ENCODE measurements at regions not wholly inside any gene's neighbourhood (a gene's known extent, or its start where the extent isn't known, plus 50 kb on each side); places are given as distances from the start of the nearest gene placed in this dataset.

DNA sequence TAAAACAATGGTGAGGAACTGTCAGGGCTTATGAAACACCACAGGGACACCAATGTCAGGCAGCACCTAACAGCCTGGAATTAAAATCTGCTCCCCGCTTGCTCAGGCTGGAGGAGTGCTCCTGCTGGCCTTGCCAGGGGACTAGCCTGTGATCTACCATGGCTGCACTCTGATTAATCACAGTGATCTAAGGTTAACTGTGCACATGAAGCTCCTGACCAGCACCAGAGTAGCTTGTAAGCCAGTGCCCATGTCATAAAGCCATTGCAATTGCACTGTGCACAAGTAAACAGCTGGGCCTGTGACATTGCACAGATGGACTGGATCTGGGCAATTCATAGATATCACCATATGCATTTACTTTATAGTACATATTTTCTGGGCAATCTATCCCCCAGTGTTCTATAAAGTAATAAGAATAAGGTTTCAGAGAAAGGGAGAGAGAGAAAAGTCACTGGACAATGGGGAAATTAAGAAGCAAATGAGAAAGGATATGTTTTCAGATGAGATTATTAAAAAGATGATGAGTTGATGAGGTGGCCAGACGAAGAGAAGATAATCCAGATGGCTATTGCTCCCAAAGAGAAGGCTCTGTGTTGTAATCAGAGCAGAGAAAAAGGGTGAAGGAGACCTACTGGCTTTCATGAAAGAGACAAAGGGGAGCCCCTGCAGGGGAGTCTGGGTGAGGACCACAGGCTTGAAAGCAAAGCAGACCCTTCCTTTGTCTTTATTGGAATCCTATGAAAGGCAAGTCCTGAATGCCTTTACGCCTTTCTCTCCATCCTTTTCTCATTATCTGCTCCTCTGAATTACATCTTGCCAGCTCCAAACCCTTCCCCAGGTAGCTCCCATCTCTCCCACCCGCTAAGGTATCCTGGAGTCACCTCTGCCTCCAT is 145.8 kb downstream of the SLC38A6 start:
- DNase-seq (ENCODE audit: insufficient read length, low spot score) (no peak), FAIRE-seq (no peak)
- no peak for TF ChIP-seq POLR2A (IDR thresholded peaks at IDR 0.05; ENCODE audit: low read depth, low read length)

DNA sequence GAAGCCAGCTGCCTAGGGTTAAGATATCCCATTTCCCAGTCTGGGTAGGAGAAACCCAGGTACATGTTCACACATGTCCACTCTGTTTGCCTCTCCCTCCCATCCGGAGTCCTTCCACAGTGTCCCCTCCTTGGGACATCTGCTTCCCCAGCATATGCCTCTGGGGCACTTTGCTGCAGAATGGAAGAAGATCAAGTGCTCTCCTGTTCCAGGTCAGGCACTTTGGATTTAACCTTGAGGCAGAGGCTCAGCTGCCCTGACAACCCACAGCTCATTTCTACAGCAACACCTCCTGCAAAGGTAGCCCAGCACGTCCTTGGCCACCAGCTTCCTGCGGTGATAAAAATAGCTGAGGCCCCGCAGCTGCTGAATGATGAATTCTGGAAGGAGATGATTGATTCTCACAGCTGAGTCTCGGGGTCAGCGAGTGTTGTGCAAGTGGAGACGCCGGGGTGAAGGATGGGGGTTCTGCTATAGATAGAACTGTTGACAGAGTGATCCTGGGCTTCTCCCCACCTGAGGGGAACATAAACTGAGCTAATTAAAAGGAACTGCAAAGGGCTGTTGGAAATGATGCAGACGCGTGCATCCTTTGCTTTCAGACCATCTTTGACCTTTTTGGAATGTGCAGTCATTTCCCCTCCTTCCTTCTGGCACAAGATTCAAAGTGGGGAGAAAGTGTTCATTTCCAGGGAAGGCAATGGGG is 145.0 kb downstream of the SLC38A6 start:
- FAIRE-seq (no peak), DNase-seq (ENCODE audit: insufficient read length, low spot score) (no peak)
- no peak for TF ChIP-seq POLR2A (IDR thresholded peaks at IDR 0.05; ENCODE audit: low read depth, low read length)

DNA sequence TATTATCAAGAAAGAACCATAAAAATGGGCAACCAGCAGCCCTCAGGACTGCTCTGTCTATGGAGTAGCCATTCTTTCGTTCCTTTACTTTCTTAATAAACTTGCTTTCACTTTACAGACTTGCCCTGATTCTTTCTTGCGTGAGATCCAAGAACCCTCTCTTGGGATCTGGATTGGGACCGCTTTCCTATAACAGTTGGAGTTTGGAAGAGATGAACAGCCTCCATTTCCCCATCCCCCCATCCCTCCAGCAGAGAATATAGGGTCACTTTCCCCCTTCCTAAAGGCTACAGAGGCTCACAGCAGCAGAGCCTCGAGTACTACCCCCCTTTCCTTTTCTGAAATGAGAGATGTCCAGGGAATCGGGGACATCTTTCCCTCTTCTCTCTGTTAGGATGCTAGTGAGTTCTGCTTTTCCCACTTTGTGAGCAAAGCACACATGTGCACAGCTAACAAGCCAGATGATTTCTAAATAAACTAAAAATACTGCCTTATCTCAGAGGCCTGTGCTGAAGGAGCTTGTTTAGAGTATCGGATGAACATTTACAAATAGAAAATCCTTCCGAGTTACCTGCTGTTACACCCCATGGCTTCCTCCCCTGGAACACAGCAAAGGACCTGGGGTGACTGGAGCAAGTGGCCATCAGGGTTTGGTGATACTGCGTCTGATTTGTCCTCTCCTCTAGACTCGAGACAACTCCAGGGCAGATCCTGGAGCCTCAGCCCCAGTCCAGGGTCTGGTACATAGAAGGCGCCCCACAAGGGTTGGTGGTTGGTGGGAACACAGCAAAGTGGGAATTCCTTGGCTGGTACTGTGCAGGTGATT is 144.2 kb downstream of the SLC38A6 start:
- TF ChIP-seq POLR2A (IDR thresholded peaks at IDR 0.05; ENCODE audit: low read depth, low read length) = no peak
- FAIRE-seq (no peak), DNase-seq (ENCODE audit: insufficient read length, low spot score) (no peak)

DNA sequence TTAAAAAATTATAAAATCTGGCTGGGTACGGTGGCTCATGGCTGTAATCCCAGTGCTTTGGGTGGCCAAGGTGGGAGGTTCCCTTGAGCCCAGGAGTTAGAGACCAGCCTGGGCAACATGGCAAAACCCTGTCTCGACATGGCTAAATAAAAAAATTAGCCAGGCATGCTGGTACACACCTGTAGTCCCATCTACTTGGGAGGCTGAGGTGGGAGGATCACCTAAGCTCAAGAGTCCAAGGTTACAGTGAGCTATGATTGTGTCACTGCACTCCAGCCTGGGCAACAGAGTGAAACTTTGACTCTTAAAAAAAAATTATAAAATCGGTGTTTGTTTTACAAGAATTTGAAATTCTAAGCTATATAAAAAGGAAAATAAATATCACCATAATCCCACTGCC is 141.8 kb downstream of the SLC38A6 start:
- DNase-seq (ENCODE audit: insufficient read length, low spot score) (no peak), FAIRE-seq (no peak)
- no peak for TF ChIP-seq POLR2A (IDR thresholded peaks at IDR 0.05; ENCODE audit: low read depth, low read length)

DNA sequence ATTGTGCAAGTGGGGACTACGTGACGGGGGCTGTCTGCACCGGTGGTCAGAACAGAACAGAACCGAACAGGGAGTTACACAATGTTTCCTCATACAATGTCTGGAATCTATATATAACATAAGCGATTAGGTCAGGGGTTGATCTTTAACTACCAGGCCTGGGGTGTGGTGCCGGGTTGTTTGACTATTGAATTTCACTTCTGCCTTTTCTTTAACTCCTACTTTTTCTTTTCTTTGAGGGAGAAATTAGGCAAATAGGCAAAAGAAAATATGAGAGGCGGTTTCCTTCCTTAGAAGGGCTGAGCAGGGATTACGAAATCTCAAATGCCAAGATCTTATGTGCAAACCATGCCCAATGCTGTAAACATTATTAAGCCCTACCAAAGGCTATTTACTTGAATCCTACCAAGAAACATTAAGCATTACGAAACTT is 140.3 kb downstream of the SLC38A6 start:
- DNase-seq (ENCODE audit: insufficient read length, low spot score) (no peak), FAIRE-seq (no peak)

DNA sequence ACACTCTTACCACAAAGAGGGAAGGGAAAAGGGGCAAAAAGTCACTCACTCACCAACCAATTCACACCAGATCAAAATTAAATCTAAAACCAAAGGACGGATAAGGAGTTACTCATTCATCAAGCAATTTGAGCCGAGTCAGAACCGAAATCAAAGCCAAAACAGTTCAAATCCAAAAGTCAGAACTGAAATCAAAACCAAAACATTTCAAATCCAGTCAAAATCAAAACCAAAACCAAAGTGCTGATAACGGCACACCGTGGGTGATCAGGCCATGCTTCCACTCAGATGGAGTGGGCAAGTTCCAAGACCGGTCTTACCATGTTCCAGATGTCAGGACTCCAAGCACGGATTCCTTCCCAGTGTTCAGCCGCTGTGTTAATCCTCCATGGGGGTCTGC is 139.5 kb downstream of the SLC38A6 start:
- no peak for DNase-seq (ENCODE audit: insufficient read length, low spot score)
- no peak for TF ChIP-seq POLR2A (IDR thresholded peaks at IDR 0.05; ENCODE audit: low read depth, low read length)
- FAIRE-seq = peak; percentile 43

More for the DNA sequence above, 140.3 kb downstream of the SLC38A6 start:
- TF ChIP-seq POLR2A (IDR thresholded peaks at IDR 0.05; ENCODE audit: low read depth, low read length) = no peak

DNA sequence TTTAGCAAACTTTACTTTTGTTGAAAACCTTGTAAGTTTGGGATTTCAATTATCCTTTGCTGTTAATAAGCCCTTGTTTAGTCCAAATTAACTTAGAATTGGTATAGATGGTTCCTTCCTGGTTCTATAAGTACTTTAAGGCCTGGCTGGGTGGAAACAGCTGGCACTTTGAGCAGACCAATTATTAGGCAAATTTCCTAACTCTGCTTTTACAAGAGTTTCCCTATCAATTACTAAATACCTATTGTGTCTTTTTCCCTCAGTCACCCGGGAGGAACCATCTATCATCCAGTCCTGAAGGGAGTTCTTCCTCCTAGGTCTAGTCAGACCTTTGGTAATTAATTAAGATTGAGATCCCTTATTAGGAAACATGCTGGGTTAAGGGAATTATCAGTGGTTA is 138.0 kb downstream of the SLC38A6 start:
- FAIRE-seq (no peak), DNase-seq (ENCODE audit: insufficient read length, low spot score) (no peak)
- no peak for TF ChIP-seq POLR2A (IDR thresholded peaks at IDR 0.05; ENCODE audit: low read depth, low read length)

DNA sequence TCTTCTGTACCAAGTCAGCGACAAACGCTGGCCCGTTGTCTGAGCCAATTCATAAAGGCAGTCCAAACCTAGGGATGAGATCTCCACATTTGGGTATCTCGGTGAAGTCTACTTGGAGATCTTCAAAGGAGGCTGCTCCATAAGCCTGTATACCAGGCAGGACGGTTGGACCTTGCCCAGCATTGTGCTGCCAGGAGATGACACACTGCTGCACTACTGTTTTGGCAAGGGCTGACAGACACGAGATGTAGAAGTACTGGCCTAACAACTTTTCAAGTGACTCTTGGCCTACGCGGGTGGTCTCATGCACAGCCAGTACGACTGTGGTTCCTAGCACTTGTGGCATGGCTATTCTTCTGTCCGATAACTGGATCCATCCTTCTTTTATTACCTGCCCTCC is 135.3 kb downstream of the SLC38A6 start:
- FAIRE-seq = no peak
- no peak for TF ChIP-seq POLR2A (IDR thresholded peaks at IDR 0.05; ENCODE audit: low read depth, low read length)
- no peak for DNase-seq (ENCODE audit: insufficient read length, low spot score)

DNA sequence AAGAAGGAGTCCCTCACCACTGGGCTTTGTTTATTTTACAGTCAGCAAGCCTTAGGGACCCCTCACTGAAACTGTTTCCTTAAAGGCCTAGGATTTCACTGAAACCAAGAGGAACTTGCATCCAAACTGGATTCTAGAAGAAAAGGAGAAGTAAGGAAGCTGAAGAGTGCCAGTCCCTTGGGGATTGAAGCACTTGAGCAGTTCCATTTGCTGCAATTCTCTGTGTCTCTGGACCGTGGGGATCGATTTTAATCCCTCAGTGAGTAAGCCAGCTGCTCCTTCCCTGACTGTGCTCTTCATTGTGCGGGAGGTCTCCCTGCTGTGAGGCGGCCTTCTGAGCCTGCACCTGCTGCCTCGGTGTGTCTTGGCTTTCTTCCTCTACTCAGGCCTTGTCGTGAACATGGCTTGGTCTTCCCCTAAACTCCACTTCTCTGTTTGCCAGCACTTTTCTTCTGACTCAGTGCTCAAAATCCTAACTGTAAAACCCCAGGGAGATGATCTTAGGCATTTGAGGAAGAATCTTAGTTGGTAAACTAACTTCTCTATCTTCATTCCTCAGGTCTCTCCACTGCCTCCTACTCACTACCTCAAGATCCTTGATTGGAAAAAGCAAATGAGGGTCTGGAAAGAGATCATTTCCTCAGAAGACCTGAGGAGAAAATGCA is 132.6 kb downstream of the SLC38A6 start:
- TF ChIP-seq POLR2A (IDR thresholded peaks at IDR 0.05; ENCODE audit: low read depth, low read length) = no peak
- FAIRE-seq (no peak), DNase-seq (ENCODE audit: insufficient read length, low spot score) (no peak)

DNA sequence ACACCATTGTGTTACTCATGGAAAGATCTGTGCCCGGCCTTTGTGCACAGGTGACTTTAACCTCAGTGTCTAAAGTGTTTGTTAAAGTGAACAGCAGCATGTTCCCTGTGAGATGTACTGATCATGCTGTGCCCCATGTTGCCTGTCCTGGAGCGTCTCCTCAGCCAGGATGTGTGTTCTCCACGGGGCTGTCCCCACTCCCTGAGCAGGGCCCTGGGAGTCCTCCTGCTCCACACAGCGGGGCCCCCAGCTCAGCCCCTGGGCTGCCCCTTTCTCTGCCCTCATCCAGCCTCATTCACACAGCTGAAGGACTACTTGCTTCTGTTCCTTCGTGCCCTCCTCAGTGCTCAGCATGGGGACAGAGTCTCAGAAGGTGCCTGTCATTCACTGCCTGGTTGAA is 131.5 kb downstream of the SLC38A6 start:
- no peak for TF ChIP-seq POLR2A (IDR thresholded peaks at IDR 0.05; ENCODE audit: low read depth, low read length)
- FAIRE-seq = no peak
- DNase-seq (ENCODE audit: insufficient read length, low spot score) = no peak

DNA sequence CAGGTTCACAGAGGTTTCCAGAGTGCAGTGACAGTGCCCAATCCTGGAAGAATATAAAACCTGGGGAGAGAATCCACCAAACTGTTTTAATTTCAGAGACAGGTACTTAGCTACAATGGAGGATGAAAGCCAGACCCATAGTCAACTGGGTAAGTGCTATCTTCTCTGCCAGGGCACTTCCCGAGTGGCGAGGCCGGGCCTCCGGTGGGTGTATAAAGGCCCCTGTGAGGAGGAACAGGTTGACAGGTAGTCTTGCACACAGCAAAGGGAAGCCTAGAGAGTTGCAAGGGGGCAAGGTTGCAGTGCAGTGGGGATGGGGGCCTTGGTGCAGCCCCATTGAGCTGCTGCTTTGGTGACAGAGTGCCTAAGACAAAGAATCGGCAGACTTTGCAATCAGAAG is 130.7 kb downstream of the SLC38A6 start:
- no peak for FAIRE-seq
- no peak for DNase-seq (ENCODE audit: insufficient read length, low spot score)
- no peak for TF ChIP-seq POLR2A (IDR thresholded peaks at IDR 0.05; ENCODE audit: low read depth, low read length)

DNA sequence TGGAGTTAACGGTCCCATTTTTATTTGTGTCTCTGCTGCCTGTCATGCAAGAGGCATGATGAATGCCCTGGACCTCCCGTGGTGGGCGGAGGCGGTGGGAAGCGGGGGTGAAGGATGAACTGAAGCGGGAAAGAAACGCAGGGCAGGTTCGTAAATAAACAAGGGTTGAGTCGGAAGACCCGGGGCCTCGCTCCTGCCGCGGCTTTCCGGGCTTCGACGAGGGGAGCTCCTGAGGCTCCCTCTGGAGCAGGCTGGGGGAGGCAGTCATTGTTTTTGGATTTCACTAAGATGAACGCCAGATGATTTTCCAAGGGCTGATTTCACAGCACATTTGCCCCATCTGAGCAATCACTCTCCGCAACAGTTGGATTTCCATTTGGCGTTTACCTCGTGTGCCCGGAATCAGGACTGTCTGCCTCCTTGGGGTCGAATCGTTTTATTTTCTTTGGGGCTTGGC is 130.2 kb downstream of the SLC38A6 start:
- FAIRE-seq (no peak), DNase-seq (ENCODE audit: insufficient read length, low spot score) (no peak)
- no peak for TF ChIP-seq POLR2A (IDR thresholded peaks at IDR 0.05; ENCODE audit: low read depth, low read length)

DNA sequence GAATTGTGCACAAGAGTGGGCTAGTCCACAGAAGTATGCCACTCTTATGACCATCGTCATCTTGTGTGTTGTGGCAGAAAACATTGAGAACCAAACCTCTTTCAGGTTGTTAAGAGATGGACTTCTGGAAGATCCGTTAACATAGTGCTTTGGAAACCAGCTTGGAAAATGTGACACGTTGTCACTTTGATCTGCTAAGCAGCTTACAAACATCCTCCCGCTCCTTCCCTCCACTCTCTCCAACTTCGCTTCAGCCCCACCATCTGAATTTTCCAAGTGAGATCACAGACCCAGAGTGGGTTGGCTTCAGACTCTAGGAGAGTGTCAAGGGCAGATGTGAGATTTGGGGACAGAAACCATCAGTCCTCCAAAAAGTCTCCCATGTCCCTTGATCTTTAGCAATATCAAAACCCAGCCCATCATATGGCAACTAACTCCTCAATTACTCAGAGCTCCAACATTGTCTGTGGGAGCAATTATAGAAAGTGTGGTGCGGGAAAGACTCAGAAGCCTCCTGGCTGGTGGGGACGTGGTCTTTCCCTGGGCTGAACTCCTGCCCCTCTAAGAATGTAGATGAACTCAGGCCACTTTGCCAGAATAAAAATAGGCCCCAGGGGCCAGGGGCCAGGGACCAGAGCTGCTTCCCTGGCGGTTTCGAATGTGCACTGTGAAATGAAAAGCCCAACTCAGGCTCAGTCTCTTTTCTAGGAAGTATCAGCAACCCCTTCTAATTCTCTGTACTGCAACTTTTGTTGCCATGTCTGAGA is 129.5 kb downstream of the SLC38A6 start:
- no peak for TF ChIP-seq POLR2A (IDR thresholded peaks at IDR 0.05; ENCODE audit: low read depth, low read length)
- DNase-seq (ENCODE audit: insufficient read length, low spot score) (no peak), FAIRE-seq (no peak)

All from H54 (cell line).